ENCODE measurements at regions not wholly inside any gene's neighbourhood (a gene's known extent, or its start where the extent isn't known, plus 50 kb on each side); places are given as distances from the start of the nearest gene placed in this dataset.

GRCh38 chr1:221856228-221857093 lies 114.6 kb upstream of the DUSP10 start:
- no peaks in the 10 kb centered on the region for H3K27me3 ChIP-seq (ENCODE audit: insufficient read depth, low read length)
- H3K36me3 ChIP-seq (ENCODE audit: insufficient read depth, low read depth, low read length), result no peaks in the 10 kb centered on the region
- no peak overlapping the region for H3K4me3 ChIP-seq (ENCODE audit: low read length)

GRCh38 chr1:221855156-221855555 lies 113.3 kb upstream of the DUSP10 start:
- Histone ChIP-seq H3K36me3 (ENCODE audit: insufficient read depth, low read depth, low read length) (no peaks in the 10 kb centered on the region), H3K4me1 (ENCODE audit: insufficient read depth, low read length) (no peaks in the 10 kb centered on the region), H3K9me3 (ENCODE audit: insufficient read depth, low read depth, low read length) (no peaks in the 10 kb centered on the region), H3K9ac (ENCODE audit: low read depth, low read length) (no peak overlapping the region), H3K27me3 (ENCODE audit: insufficient read depth, low read length) (no peaks in the 10 kb centered on the region), H3K27ac (ENCODE audit: low read length) (no peak overlapping the region), H3K4me3 (ENCODE audit: low read length) (no peak overlapping the region)

More at GRCh38 chr1:221856228-221857093, 114.6 kb upstream of the DUSP10 start:
- Histone ChIP-seq H3K9ac (ENCODE audit: low read depth, low read length) (no peak overlapping the region), H3K4me1 (ENCODE audit: insufficient read depth, low read length) (no peaks in the 10 kb centered on the region), H3K27ac (ENCODE audit: low read length) (no peak overlapping the region), H3K9me3 (ENCODE audit: insufficient read depth, low read depth, low read length) (no peaks in the 10 kb centered on the region)

- Histone ChIP-seq H3K9me3 (ENCODE audit: insufficient read depth, low read depth, low read length) (no peaks in the 10 kb centered on the region), H3K4me1 (ENCODE audit: insufficient read depth, low read length) (no peaks in the 10 kb centered on the region), H3K9ac (ENCODE audit: low read depth, low read length) (no peak overlapping the region), H3K27ac (ENCODE audit: low read length) (no peak overlapping the region), H3K36me3 (ENCODE audit: insufficient read depth, low read depth, low read length) (no peaks in the 10 kb centered on the region), H3K27me3 (ENCODE audit: insufficient read depth, low read length) (no peaks in the 10 kb centered on the region), H3K4me3 (ENCODE audit: low read length) (no peak overlapping the region)
Measured at GRCh38 chr1:221851336-221851735, 109.4 kb upstream of the DUSP10 start.

- H3K36me3 ChIP-seq (ENCODE audit: insufficient read depth, low read depth, low read length), result no peaks in the 10 kb centered on the region
- H3K9me3 ChIP-seq (ENCODE audit: insufficient read depth, low read depth, low read length), result no peaks in the 10 kb centered on the region
- H3K4me1 ChIP-seq (ENCODE audit: insufficient read depth, low read length), result no peaks in the 10 kb centered on the region
- H3K4me3 ChIP-seq (ENCODE audit: low read length), result no peak overlapping the region
- H3K27ac ChIP-seq (ENCODE audit: low read length), result no peak overlapping the region
- no peaks in the 10 kb centered on the region for H3K27me3 ChIP-seq (ENCODE audit: insufficient read depth, low read length)
- no peak overlapping the region for H3K9ac ChIP-seq (ENCODE audit: low read depth, low read length)
Measured at GRCh38 chr1:221850470-221851187, 108.7 kb upstream of the DUSP10 start.

DNA sequence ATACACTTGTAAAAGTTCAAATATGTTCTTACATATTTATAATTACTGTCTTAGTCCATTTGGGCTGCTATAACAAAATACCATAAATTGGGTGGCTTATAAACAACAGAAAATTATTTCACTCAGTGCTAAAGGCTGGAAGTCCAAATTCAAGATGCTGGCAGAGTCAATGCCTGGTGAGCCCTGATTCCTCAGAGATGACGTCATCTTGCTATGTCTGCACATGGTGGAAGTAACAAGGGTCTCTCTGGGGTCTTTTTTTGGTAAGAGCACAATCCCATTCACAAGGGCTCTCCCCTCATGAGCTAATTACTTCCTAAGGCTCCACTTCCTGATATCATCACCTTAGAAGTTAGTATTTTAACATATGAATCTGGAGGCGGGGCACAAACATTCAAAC lies 108.0 kb upstream of the DUSP10 start:
- H3K27me3 ChIP-seq (ENCODE audit: insufficient read depth, low read length), result no peaks in the 10 kb centered on the region
- H3K9ac ChIP-seq (ENCODE audit: low read depth, low read length), result no peak overlapping the region
- no peak overlapping the region for H3K4me3 ChIP-seq (ENCODE audit: low read length)
- no peak overlapping the region for H3K27ac ChIP-seq (ENCODE audit: low read length)
- no peaks in the 10 kb centered on the region for H3K4me1 ChIP-seq (ENCODE audit: insufficient read depth, low read length)
- H3K9me3 ChIP-seq (ENCODE audit: insufficient read depth, low read depth, low read length), result no peaks in the 10 kb centered on the region
- no peaks in the 10 kb centered on the region for H3K36me3 ChIP-seq (ENCODE audit: insufficient read depth, low read depth, low read length)

DNA sequence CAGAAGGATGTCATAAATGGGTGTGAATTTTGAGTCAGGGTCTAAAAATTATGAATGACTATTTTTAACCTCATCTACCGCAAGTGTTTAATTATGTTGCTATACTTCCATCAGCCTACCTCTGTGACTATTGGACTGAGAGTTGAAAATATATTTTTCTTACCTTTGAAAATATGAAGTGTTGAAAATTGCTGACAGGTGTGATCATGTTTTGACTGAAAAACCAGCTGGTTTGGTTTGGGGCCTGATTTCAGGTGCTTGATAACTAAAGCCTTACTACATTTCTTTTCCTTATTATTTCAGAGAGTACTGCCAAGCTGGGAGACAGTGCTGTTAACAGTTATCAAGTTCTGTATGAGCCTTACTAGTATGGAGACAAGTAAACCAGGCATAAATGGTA lies 107.2 kb upstream of the DUSP10 start:
- no peaks in the 10 kb centered on the region for H3K4me1 ChIP-seq (ENCODE audit: insufficient read depth, low read length)
- H3K27me3 ChIP-seq (ENCODE audit: insufficient read depth, low read length), result no peaks in the 10 kb centered on the region
- no peak overlapping the region for H3K9ac ChIP-seq (ENCODE audit: low read depth, low read length)
- H3K4me3 ChIP-seq (ENCODE audit: low read length), result no peak overlapping the region
- no peak overlapping the region for H3K27ac ChIP-seq (ENCODE audit: low read length)
- no peaks in the 10 kb centered on the region for H3K36me3 ChIP-seq (ENCODE audit: insufficient read depth, low read depth, low read length)
- H3K9me3 ChIP-seq (ENCODE audit: insufficient read depth, low read depth, low read length), result no peaks in the 10 kb centered on the region

DNA sequence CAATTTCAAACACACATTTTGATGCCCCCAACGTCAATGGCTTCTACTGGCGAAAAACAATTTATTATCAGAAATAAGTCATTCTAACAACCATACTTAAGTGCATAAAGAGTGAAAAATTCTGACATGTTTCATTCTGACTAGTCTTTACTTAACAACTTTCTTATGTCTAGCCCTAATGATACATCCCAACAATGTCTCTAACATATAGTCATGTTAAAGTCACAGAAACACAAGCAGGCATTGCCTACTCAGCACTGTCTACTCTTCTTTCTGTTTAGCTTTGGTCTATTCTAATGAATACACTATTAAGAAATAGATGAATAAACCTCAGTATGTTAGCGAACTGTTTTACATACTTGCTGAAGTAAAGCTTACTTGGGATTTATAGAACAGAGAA lies 105.8 kb upstream of the DUSP10 start:
- H3K4me1 ChIP-seq (ENCODE audit: insufficient read depth, low read length), result no peaks in the 10 kb centered on the region
- no peaks in the 10 kb centered on the region for H3K9me3 ChIP-seq (ENCODE audit: insufficient read depth, low read depth, low read length)
- H3K4me3 ChIP-seq (ENCODE audit: low read length), result no peak overlapping the region
- H3K27ac ChIP-seq (ENCODE audit: low read length), result no peak overlapping the region
- H3K36me3 ChIP-seq (ENCODE audit: insufficient read depth, low read depth, low read length), result no peaks in the 10 kb centered on the region
- H3K27me3 ChIP-seq (ENCODE audit: insufficient read depth, low read length), result no peaks in the 10 kb centered on the region
- H3K9ac ChIP-seq (ENCODE audit: low read depth, low read length), result no peak overlapping the region

GRCh38 chr1:221845650-221846371 lies 103.9 kb upstream of the DUSP10 start:
- H3K4me1 ChIP-seq (ENCODE audit: insufficient read depth, low read length), result no peaks in the 10 kb centered on the region
- no peak overlapping the region for H3K27ac ChIP-seq (ENCODE audit: low read length)
- H3K4me3 ChIP-seq (ENCODE audit: low read length), result no peak overlapping the region
- H3K27me3 ChIP-seq (ENCODE audit: insufficient read depth, low read length), result no peaks in the 10 kb centered on the region
- no peak overlapping the region for H3K9ac ChIP-seq (ENCODE audit: low read depth, low read length)
- H3K9me3 ChIP-seq (ENCODE audit: insufficient read depth, low read depth, low read length), result no peaks in the 10 kb centered on the region
- H3K36me3 ChIP-seq (ENCODE audit: insufficient read depth, low read depth, low read length), result no peaks in the 10 kb centered on the region

GRCh38 chr1:221841983-221842335 lies 100.1 kb upstream of the DUSP10 start:
- H3K27me3 ChIP-seq (ENCODE audit: insufficient read depth, low read length), result no peaks in the 10 kb centered on the region
- H3K4me1 ChIP-seq (ENCODE audit: insufficient read depth, low read length), result no peaks in the 10 kb centered on the region
- no peak overlapping the region for H3K27ac ChIP-seq (ENCODE audit: low read length)
- no peaks in the 10 kb centered on the region for H3K36me3 ChIP-seq (ENCODE audit: insufficient read depth, low read depth, low read length)
- H3K9ac ChIP-seq (ENCODE audit: low read depth, low read length), result no peak overlapping the region
- no peak overlapping the region for H3K4me3 ChIP-seq (ENCODE audit: low read length)
- H3K9me3 ChIP-seq (ENCODE audit: insufficient read depth, low read depth, low read length), result no peaks in the 10 kb centered on the region

DNA sequence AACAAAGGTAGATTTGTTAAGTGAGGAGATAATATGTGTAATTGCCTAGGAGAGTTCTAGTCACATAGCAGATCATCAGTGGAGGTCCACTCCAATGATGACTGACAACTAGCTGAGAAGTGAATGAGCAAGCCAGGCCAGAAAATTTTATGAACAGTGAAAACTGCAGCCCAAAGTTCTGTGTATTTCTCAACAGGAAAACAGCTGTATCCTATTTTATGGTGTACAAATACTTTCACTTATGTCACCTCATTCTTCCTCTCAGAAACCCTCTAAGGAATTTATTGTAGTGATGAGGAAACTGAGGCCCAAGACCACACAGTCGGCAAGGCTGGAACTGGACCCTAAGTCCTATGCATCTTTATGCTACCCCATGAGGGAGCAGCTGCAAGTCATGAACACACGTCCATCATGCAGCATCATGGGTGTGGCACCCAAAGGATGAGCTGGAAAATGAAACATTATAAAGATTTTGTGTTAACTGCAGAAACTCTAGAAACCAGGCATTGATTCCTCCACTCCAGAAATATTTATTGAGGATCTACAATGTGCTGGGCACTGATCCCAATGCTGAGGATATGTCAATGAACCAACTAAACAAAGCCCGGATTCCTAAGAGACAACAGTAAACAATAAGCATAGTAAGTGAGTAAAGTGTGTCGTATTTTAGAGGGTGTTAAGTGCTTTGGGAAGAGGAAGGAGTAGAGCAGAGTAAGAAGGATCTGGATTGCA lies 99.5 kb upstream of the DUSP10 start:
- Histone ChIP-seq H3K4me1 (ENCODE audit: insufficient read depth, low read length) (no peaks in the 10 kb centered on the region), H3K9me3 (ENCODE audit: insufficient read depth, low read depth, low read length) (no peaks in the 10 kb centered on the region), H3K9ac (ENCODE audit: low read depth, low read length) (no peak overlapping the region), H3K27me3 (ENCODE audit: insufficient read depth, low read length) (no peaks in the 10 kb centered on the region), H3K27ac (ENCODE audit: low read length) (no peak overlapping the region), H3K4me3 (ENCODE audit: low read length) (no peak overlapping the region), H3K36me3 (ENCODE audit: insufficient read depth, low read depth, low read length) (no peaks in the 10 kb centered on the region)

- no peak overlapping the region for H3K9ac ChIP-seq (ENCODE audit: low read depth, low read length)
- no peak overlapping the region for H3K27ac ChIP-seq (ENCODE audit: low read length)
- H3K27me3 ChIP-seq (ENCODE audit: insufficient read depth, low read length), result no peaks in the 10 kb centered on the region
- no peaks in the 10 kb centered on the region for H3K36me3 ChIP-seq (ENCODE audit: insufficient read depth, low read depth, low read length)
- H3K4me1 ChIP-seq (ENCODE audit: insufficient read depth, low read length), result no peaks in the 10 kb centered on the region
- no peak overlapping the region for H3K4me3 ChIP-seq (ENCODE audit: low read length)
- H3K9me3 ChIP-seq (ENCODE audit: insufficient read depth, low read depth, low read length), result no peaks in the 10 kb centered on the region
Measured at GRCh38 chr1:221840511-221841243, 98.8 kb upstream of the DUSP10 start.

Data from iPS-20b (cell line).